ENCODE measurements at regions not wholly inside any gene's neighbourhood (a gene's known extent, or its start where the extent isn't known, plus 50 kb on each side); places are given as distances from the start of the nearest gene placed in this dataset.
"Not testable (repeated sequence)": the region's sequence is repeated elsewhere in the genome, so short reads cannot be mapped to it uniquely, and the experiment has no call there.

DNA sequence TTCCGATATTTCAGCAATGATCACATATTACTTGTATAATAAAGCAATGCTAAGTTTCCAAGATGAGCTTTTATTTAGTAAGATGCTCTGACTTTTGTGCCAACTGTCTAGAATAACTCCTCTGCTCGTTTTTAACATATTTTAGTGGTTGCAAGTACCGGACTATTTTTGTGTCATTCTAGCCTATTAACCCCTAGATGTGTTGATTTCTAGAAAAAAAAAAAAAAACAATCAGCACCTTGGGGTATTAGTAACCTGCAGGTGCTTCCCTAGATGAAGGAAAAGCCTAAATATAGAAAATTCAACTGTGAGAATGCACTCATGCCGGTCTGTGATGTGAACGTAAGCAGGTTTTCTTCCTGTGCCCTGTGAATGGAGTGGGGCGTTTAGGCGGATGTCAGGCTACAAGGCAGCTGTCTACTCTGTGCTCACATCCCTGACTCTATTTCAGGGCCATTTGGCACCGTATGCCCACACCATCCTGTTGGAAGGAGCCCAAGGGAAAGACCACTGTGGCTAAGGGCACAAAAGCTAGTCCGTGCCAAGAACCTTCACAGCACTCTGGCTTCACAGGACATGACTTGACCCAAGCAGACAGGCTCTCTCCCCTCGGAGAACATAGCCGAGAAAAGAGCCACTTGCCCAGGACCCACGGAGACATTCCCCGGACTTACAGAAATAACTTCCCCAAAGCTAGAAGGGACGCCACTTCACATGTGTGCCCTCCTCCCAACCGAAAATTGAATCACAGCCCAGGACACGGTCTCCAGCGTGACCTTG is 60.9 kb upstream of the AGAP1 start:
- peak overlapping the region in 10 of 11 experiments; percentile 3 to 77 (median 60); a peak in 16 of 22 replicates for H3K27ac ChIP-seq
- H3K36me3 ChIP-seq = no peaks in the 10 kb centered on the region
- H3K4me3 ChIP-seq = peak overlapping the region in 4 of 10 experiments; percentile 14 to 27 (median 21); a peak in 4 of 20 replicates
- no peak for TF ChIP-seq Cebpa-rat (IDR thresholded peaks at IDR 0.05)
- H3K9me3 ChIP-seq (replicated peaks in 1 of 11) = peaks cover 0 to 33% (median 27%) of the 10 kb centered on the region in 11 experiments; a peak in 21 of 22 replicates
- peaks cover 24 to 39% (median 35%) of the 10 kb centered on the region in 10 experiments for H3K4me1 ChIP-seq
- peak overlapping the region in 8 of 11 experiments; percentile 1 to 61 (median 34); a peak in 11 of 22 replicates for H3K9ac ChIP-seq
- H4K20me1 ChIP-seq = no peaks in the 10 kb centered on the region
- peak overlapping the region; percentile 64 to 88 (median 77) for H3K4me2 ChIP-seq
- H3K27me3 ChIP-seq = no peaks in the 10 kb centered on the region

DNA sequence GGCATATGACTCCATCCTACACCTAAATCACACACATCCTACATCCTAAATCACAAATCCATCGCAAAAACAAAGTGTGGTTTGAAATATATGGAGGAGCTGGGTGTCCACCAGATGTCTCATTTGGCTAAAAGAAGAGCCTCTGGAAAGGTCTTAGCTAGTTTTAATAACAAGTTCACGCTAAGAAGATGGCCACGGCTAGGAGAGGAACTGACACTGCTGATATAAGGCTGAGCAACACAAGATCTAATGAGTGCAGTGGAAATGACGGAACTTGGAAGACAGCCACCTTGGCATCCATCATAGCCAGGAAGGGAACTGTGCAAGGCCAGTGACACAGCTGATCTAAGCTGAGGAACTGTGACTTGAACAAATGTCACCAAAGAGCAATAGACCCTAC is 60.0 kb upstream of the AGAP1 start:
- no peak for TF ChIP-seq Cebpa-rat (IDR thresholded peaks at IDR 0.05)
- H3K9me3 ChIP-seq (replicated peaks in 1 of 11) = peaks cover 0 to 25% (median 18%) of the 10 kb centered on the region in 11 experiments; a peak in 18 of 22 replicates
- H3K4me1 ChIP-seq = peaks cover 28 to 47% (median 39%) of the 10 kb centered on the region in 10 experiments
- no peaks in the 10 kb centered on the region for H4K20me1 ChIP-seq
- no peaks in the 10 kb centered on the region for H3K27me3 ChIP-seq
- H3K4me2 ChIP-seq = peak overlapping the region; percentile 64 to 88 (median 77)
- peak overlapping the region in 10 of 11 experiments; percentile 3 to 77 (median 60); a peak in 18 of 22 replicates for H3K27ac ChIP-seq
- no peaks in the 10 kb centered on the region for H3K36me3 ChIP-seq
- H3K4me3 ChIP-seq = no peak overlapping the region
- peak overlapping the region in 4 of 11 experiments; percentile 25 to 50 (median 40); a peak in 3 of 22 replicates for H3K9ac ChIP-seq

DNA sequence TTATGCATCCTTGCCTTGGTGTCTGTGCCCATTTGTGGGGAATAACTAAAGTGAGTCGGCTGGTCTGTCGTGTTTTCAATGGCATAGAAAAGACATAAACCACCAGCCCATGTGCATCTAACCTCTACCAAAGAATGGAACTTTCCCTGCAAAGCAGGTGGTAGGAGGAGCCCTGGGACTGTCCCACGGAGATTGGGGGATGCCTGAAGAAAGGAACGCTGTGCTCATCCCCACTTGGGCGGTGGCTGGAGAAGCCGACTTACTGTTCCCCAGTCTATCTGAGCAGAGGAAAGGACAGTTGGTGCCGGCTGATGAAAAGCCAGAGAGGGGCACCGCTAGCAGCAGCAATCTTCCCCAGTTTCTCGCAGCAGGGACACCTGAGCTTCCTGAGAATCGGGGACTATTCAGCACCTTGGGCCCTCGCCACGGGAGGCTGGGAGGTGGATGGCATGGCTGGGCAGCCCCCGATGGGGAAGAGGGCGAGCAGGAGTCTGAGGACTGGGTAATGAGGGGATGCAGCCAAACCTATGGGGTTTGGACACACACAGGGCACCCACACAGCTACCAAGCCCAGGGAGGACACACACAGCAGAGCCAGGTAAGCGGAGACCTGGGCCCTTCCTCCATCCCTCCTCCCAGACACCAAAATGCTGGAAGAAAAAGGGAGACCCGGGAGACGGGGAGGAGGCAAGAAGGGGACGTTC is 53.7 kb upstream of the AGAP1 start:
- Histone ChIP-seq H3K4me3 (no peak overlapping the region), H3K4me1 (peaks cover 17 to 37% (median 19%) of the 10 kb centered on the region in 10 experiments), H3K9me3 (replicated peaks in 1 of 11) (peaks cover 12 to 23% (median 16%) of the 10 kb centered on the region in 11 experiments), H3K36me3 (peaks cover 0 to 6% (median 0%) of the 10 kb centered on the region in 11 experiments; a peak in 1 of 22 replicates), H4K20me1 (no peaks in the 10 kb centered on the region), H3K27me3 (no peaks in the 10 kb centered on the region), H3K27ac (no peak overlapping the region), H3K9ac (no peak overlapping the region), H3K4me2 (no peak overlapping the region)
- no peak for TF ChIP-seq Cebpa-rat (IDR thresholded peaks at IDR 0.05)

DNA sequence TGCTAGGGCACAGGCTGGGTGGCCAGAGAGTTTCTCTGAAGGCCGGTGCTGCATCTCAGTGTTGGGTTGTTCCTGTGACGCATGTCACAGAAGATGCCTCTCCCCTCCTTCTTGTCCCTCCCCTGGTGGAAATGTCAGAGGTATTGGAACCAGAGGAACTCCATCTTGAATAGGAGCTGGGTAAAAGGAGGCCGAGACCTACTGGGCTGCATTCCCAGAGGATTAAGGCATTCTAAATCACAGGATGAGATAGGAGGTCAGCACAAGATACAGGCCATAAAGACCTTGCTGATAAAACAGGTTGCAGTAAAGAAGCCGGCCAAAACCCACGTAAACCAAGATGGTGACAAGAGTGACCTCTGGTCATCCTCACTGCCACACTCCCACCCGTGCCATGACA is 50.3 kb upstream of the AGAP1 start:
- peaks cover 21 to 46% (median 29%) of the 10 kb centered on the region in 10 experiments for H3K4me1 ChIP-seq
- H3K9me3 ChIP-seq (replicated peaks in 1 of 11) = peaks cover 12 to 23% (median 15%) of the 10 kb centered on the region in 11 experiments
- H3K4me3 ChIP-seq, H3K27ac ChIP-seq, H3K9ac ChIP-seq, H3K27me3 ChIP-seq, H3K36me3 ChIP-seq, H4K20me1 ChIP-seq, H3K4me2 ChIP-seq: not testable (repeated sequence)
